ENCODE measurements at regions not wholly inside any gene's neighbourhood (a gene's known extent, or its start where the extent isn't known, plus 50 kb on each side); places are given as distances from the start of the nearest gene placed in this dataset.

DNA sequence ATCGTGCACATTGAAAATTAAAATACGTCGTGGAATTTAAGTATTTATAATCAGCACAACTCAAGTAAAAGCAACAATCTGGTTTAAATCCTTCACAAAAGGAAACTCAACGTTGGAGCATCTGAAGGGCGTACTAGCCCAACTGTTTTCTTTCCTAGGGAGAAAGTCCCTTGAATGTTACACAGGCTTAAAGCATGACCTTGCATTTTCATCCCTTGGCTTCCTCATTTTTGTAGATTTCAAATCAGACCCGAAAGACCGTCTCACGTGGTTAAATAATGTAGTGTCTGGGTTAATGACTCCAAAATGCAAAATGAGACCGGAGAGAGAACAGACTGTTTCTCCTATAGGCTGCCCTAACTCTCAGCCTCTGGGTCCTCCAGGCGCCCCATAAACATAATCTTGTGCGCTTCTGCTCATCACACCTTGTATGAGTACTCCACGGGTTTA lies 249.2 kb upstream of the RREB1 start:
- TF ChIP-seq, protein P1, sequence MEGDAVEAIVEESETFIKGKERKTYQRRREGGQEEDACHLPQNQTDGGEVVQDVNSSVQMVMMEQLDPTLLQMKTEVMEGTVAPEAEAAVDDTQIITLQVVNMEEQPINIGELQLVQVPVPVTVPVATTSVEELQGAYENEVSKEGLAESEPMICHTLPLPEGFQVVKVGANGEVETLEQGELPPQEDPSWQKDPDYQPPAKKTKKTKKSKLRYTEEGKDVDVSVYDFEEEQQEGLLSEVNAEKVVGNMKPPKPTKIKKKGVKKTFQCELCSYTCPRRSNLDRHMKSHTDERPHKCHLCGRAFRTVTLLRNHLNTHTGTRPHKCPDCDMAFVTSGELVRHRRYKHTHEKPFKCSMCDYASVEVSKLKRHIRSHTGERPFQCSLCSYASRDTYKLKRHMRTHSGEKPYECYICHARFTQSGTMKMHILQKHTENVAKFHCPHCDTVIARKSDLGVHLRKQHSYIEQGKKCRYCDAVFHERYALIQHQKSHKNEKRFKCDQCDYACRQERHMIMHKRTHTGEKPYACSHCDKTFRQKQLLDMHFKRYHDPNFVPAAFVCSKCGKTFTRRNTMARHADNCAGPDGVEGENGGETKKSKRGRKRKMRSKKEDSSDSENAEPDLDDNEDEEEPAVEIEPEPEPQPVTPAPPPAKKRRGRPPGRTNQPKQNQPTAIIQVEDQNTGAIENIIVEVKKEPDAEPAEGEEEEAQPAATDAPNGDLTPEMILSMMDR (conservative IDR thresholded peaks at IDR 0.05; ENCODE audit: low read depth, low read length): no peak
- H3K4me3 ChIP-seq (ENCODE audit: low read depth, low read length): no peak overlapping the region
- DNase-seq (ENCODE audit: low read depth): no peak

GRCh38 chr6:6859105-6859504 lies 248.7 kb upstream of the RREB1 start:
- no peak for DNase-seq (ENCODE audit: low read depth)
- TF ChIP-seq, protein P1 (conservative IDR thresholded peaks at IDR 0.05; ENCODE audit: low read depth, low read length): no peak
- no peak overlapping the region for H3K4me3 ChIP-seq (ENCODE audit: low read depth, low read length)

DNA sequence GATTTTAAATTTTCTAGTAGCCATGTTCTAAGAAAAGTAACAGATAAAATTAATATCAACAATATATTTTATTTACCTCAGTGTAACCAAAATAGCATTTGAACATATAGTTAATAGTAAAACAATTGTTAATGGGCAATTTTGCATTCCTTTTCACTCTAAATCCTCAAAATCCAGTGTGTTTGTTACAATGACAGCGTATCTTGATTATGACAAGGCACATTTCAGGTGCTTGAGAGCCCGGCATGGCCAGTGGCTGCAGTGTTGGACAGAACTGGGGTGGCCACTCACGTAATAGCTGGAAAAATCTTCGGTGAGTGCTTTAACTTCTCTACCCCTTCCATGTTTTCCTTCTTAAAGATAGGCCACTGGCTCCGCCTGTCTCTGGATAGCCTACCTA lies 248.0 kb upstream of the RREB1 start:
- H3K4me3 ChIP-seq (ENCODE audit: low read depth, low read length): no peak overlapping the region
- TF ChIP-seq, protein P1 (conservative IDR thresholded peaks at IDR 0.05; ENCODE audit: low read depth, low read length): no peak
- no peak for DNase-seq (ENCODE audit: low read depth)

DNA sequence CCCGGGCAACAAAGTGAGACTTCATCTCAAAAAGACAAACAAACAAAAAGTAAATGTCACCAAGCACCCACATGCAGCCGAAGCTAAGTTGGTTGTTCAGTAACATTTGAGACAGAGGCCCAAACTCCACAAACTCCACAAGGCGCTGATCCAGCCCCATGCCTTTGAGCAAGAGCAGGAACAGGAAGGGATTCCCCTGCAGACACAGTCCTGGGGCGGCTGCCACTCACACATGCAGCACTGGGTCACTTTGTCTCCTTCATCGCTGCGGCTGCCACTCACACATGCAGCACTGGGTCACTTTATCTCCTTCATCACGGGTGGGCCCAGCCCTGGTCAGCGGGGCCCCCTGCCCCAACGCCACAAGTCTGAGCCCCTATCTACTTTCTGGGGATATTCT lies 246.9 kb upstream of the RREB1 start:
- DNase-seq (ENCODE audit: low read depth): no peak
- H3K4me3 ChIP-seq (ENCODE audit: low read depth, low read length): no peak overlapping the region
- TF ChIP-seq, protein P1 (conservative IDR thresholded peaks at IDR 0.05; ENCODE audit: low read depth, low read length): no peak

DNA sequence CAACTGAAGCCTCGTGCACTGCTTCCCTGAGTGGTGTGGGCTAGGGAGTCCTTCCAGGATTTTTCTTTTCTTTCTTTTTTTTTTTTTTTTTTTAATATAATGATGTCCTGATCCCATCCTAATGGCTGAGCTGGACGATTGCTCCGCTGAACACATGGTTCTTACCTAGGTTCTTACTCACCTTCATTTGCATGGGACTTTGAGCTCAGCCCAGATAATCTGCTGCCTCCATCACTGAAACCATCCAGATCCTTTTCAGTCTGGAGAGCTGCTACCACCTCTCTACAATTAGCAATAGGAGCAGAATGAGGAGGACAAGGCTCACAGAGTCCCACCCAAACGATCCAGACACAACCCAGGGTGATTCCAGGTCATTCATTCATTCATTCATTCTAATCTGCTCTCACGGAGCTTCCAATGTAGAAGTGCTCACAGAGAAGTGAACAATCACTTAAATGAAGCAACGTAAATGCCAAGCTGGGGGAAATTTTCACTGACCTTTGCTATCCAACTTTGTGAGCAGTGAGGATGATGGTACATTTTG lies 246.3 kb upstream of the RREB1 start:
- H3K4me3 ChIP-seq (ENCODE audit: low read depth, low read length): no peak overlapping the region
- TF ChIP-seq, protein P1 (conservative IDR thresholded peaks at IDR 0.05; ENCODE audit: low read depth, low read length): no peak
- DNase-seq (ENCODE audit: low read depth): no peak

DNA sequence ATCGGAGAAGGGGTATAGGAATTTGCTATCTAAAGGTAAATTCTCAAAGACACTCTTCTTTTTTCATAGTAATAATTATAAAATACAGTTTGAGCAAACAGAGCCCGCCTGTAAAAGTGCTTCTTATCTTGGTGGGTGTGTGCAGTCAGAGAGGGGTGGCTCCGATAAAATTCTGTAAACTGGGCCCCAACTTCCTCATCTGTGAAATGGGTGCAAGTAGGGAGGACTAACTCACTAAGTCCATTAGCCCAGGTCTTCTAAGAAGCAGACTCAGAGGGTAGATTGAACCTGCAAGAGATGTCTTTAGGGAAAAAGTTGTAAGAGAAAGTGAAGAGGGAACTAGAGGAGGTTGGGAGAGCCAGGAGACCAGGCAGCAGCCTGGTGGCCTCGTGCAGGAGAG lies 245.8 kb upstream of the RREB1 start:
- DNase-seq (ENCODE audit: low read depth): no peak
- H3K4me3 ChIP-seq (ENCODE audit: low read depth, low read length): no peak overlapping the region
- TF ChIP-seq, protein P1 (conservative IDR thresholded peaks at IDR 0.05; ENCODE audit: low read depth, low read length): no peak

GRCh38 chr6:6863970-6864639 lies 243.7 kb upstream of the RREB1 start:
- no peak overlapping the region for H3K4me3 ChIP-seq (ENCODE audit: low read depth, low read length)
- no peak for DNase-seq (ENCODE audit: low read depth)
- TF ChIP-seq, protein P1 (conservative IDR thresholded peaks at IDR 0.05; ENCODE audit: low read depth, low read length): no peak

Measured in epithelial cell of proximal tubule (primary cell).